ENCODE measurements at regions not wholly inside any gene's neighbourhood (a gene's known extent, or its start where the extent isn't known, plus 50 kb on each side); places are given as distances from the start of the nearest gene placed in this dataset.
A peak's percentile ranks its signal among the peaks of the same experiment; 100 is the strongest.

DNA sequence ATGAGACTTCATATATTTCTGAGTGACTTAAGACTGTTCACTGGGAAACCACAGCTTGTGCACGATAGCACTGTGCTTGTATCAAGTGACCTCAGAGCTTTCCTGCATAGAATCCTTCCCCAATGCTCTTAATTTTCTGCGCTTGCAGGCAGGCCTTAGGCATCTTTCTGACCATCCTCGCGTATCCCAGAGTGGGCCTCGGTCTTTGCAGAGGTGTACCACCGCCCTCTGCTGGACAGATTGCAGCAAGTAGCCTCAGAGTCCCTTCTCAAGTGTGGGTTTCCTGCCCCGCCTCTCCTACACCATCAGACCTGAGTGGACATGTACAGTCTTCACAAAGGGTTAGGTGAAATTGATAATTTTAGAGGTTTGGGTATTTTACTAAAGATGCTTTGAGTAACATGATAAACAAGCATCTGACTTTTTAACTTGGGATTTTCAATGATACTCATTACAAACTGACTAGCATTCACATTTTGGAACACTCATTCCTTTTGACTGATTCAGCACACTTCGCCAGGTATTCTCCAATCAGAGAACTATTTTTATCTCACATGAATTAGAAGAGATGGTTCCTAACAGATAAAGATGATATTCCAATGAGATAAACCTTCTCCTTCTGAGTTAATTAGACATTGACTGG, 246.5 kb upstream of the USP25 start (continued):
- TF ChIP-seq, protein P1, sequence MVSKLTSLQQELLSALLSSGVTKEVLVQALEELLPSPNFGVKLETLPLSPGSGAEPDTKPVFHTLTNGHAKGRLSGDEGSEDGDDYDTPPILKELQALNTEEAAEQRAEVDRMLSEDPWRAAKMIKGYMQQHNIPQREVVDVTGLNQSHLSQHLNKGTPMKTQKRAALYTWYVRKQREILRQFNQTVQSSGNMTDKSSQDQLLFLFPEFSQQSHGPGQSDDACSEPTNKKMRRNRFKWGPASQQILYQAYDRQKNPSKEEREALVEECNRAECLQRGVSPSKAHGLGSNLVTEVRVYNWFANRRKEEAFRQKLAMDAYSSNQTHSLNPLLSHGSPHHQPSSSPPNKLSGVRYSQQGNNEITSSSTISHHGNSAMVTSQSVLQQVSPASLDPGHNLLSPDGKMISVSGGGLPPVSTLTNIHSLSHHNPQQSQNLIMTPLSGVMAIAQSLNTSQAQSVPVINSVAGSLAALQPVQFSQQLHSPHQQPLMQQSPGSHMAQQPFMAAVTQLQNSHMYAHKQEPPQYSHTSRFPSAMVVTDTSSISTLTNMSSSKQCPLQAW (CRISPR knock-in tag; IDR thresholded peaks at IDR 0.05): 0 out of 2 replicates have a peak, but pooled peaks have one; percentile 45
- TF ChIP-seq ZNF205 (CRISPR knock-in tag; IDR thresholded peaks at IDR 0.05) (0 out of 2 replicates have a peak, but pooled peaks have one; percentile 50), GATA4 (IDR thresholded peaks at IDR 0.05; ENCODE audit: borderline replicate concordance, low read depth) (no peak), ZSCAN29 (CRISPR knock-in tag; conservative IDR thresholded peaks at IDR 0.05) (no peak), RFX5 (IDR thresholded peaks at IDR 0.05; ENCODE audit: low read depth, low read length) (no peak), MAFG (CRISPR knock-in tag; IDR thresholded peaks at IDR 0.05) (no peak), ZNF660 (CRISPR knock-in tag; IDR thresholded peaks at IDR 0.05; ENCODE audit: borderline replicate concordance, low read depth) (no peak), ZNF790 (CRISPR knock-in tag; IDR thresholded peaks at IDR 0.05; ENCODE audit: borderline replicate concordance) (no peak), RXRA (CRISPR knock-in tag; IDR thresholded peaks at IDR 0.05) (no peak), KAT2B (IDR thresholded peaks at IDR 0.05; ENCODE audit: borderline replicate concordance, low read depth, low read length) (no peak), SIN3A (IDR thresholded peaks at IDR 0.05; ENCODE audit: borderline replicate concordance, low read depth, low read length) (no peak), HMG20A (CRISPR knock-in tag; IDR thresholded peaks at IDR 0.05; ENCODE audit: borderline replicate concordance) (peak; percentile 20; the same call in 1 of the 2 replicates), CREM (IDR thresholded peaks at IDR 0.05) (no peak), CREM (CRISPR knock-in tag; IDR thresholded peaks at IDR 0.05) (no peak)
- TF ChIP-seq, protein P2, sequence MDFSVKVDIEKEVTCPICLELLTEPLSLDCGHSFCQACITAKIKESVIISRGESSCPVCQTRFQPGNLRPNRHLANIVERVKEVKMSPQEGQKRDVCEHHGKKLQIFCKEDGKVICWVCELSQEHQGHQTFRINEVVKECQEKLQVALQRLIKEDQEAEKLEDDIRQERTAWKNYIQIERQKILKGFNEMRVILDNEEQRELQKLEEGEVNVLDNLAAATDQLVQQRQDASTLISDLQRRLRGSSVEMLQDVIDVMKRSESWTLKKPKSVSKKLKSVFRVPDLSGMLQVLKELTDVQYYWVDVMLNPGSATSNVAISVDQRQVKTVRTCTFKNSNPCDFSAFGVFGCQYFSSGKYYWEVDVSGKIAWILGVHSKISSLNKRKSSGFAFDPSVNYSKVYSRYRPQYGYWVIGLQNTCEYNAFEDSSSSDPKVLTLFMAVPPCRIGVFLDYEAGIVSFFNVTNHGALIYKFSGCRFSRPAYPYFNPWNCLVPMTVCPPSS (IDR thresholded peaks at IDR 0.05): no peak
- TF ChIP-seq, protein P3, sequence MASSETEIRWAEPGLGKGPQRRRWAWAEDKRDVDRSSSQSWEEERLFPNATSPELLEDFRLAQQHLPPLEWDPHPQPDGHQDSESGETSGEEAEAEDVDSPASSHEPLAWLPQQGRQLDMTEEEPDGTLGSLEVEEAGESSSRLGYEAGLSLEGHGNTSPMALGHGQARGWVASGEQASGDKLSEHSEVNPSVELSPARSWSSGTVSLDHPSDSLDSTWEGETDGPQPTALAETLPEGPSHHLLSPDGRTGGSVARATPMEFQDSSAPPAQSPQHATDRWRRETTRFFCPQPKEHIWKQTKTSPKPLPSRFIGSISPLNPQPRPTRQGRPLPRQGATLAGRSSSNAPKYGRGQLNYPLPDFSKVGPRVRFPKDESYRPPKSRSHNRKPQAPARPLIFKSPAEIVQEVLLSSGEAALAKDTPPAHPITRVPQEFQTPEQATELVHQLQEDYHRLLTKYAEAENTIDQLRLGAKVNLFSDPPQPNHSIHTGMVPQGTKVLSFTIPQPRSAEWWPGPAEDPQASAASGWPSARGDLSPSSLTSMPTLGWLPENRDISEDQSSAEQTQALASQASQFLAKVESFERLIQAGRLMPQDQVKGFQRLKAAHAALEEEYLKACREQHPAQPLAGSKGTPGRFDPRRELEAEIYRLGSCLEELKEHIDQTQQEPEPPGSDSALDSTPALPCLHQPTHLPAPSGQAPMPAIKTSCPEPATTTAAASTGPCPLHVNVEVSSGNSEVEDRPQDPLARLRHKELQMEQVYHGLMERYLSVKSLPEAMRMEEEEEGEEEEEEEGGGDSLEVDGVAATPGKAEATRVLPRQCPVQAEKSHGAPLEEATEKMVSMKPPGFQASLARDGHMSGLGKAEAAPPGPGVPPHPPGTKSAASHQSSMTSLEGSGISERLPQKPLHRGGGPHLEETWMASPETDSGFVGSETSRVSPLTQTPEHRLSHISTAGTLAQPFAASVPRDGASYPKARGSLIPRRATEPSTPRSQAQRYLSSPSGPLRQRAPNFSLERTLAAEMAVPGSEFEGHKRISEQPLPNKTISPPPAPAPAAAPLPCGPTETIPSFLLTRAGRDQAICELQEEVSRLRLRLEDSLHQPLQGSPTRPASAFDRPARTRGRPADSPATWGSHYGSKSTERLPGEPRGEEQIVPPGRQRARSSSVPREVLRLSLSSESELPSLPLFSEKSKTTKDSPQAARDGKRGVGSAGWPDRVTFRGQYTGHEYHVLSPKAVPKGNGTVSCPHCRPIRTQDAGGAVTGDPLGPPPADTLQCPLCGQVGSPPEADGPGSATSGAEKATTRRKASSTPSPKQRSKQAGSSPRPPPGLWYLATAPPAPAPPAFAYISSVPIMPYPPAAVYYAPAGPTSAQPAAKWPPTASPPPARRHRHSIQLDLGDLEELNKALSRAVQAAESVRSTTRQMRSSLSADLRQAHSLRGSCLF (CRISPR knock-in tag; IDR thresholded peaks at IDR 0.05; ENCODE audit: borderline replicate concordance): no peak
- TF ChIP-seq, protein P4, sequence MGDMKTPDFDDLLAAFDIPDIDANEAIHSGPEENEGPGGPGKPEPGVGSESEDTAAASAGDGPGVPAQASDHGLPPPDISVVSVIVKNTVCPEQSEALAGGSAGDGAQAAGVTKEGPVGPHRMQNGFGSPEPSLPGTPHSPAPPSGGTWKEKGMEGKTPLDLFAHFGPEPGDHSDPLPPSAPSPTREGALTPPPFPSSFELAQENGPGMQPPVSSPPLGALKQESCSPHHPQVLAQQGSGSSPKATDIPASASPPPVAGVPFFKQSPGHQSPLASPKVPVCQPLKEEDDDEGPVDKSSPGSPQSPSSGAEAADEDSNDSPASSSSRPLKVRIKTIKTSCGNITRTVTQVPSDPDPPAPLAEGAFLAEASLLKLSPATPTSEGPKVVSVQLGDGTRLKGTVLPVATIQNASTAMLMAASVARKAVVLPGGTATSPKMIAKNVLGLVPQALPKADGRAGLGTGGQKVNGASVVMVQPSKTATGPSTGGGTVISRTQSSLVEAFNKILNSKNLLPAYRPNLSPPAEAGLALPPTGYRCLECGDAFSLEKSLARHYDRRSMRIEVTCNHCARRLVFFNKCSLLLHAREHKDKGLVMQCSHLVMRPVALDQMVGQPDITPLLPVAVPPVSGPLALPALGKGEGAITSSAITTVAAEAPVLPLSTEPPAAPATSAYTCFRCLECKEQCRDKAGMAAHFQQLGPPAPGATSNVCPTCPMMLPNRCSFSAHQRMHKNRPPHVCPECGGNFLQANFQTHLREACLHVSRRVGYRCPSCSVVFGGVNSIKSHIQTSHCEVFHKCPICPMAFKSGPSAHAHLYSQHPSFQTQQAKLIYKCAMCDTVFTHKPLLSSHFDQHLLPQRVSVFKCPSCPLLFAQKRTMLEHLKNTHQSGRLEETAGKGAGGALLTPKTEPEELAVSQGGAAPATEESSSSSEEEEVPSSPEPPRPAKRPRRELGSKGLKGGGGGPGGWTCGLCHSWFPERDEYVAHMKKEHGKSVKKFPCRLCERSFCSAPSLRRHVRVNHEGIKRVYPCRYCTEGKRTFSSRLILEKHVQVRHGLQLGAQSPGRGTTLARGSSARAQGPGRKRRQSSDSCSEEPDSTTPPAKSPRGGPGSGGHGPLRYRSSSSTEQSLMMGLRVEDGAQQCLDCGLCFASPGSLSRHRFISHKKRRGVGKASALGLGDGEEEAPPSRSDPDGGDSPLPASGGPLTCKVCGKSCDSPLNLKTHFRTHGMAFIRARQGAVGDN (CRISPR knock-in tag; IDR thresholded peaks at IDR 0.05): peak; percentile 49; the same call in 1 of the 2 replicates
